ENCODE measurements at regions not wholly inside any gene's neighbourhood (a gene's known extent, or its start where the extent isn't known, plus 50 kb on each side); places are given as distances from the start of the nearest gene placed in this dataset.

- FAIRE-seq: no peak
Measured at GRCh38 chr5:136682986-136683385, 317.6 kb upstream of the TRPC7 start.

DNA sequence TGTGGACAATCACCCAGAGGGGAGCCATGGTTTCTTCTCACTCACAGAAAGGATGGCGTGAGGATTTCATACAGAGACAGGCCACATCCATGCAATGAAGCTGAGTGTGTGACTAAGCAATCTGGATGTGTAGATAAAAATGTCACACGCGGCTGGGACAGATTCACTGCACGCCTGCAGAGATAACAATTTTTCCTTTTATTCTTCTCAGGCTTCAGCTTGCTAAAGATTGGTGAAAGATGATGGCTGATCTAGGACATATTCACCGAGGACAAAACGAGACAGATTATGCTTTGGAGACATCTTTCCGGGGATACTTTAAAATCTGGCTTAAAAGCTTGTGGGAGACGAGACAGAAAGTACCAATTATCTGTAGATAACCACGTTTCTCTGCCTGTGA is 313.9 kb upstream of the TRPC7 start:
- FAIRE-seq: no peak

GRCh38 chr5:136677217-136677616 is 311.9 kb upstream of the TRPC7 start:
- FAIRE-seq: no peak

DNA sequence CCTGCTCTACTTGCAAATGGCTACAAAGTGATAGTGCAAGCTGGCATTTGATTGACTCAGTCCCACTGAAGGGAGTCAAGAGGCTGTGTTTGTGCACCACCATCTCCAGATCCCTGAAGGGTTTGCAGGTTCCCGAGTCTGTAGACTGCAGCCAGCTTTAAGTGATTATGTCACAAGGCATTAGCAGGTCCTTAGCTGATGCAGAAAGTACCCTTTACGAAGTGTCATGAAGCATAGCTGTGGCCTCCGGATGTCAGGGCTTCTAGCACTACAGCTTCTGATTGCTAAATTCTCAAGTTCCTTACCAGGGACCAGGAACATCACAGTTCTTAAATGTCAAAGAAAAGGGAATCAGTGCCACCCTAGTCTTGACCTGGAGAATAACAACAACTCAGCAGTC is 311.3 kb upstream of the TRPC7 start:
- no peak for FAIRE-seq

DNA sequence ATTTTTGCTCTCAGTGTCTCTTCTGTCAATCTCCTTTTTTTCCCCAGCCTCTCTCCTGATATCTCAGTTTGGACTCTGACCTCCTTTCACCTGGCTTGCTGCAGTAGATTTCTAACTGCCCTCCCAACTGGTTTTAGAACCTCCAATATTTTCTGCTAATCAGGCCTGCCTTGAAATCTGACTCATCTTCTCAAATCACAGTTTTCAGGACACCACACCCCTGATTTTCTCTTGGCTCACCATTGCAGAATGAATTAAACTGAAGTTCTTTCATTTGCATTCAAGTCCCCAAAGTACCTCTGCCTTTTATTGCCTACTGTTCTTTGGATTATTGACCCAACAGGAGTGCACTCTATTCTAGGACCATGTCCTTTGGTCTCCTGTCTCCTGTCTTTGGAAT is 310.4 kb upstream of the TRPC7 start:
- no peak for FAIRE-seq

GRCh38 chr5:136674178-136674577 is 308.8 kb upstream of the TRPC7 start:
- FAIRE-seq: no peak

DNA sequence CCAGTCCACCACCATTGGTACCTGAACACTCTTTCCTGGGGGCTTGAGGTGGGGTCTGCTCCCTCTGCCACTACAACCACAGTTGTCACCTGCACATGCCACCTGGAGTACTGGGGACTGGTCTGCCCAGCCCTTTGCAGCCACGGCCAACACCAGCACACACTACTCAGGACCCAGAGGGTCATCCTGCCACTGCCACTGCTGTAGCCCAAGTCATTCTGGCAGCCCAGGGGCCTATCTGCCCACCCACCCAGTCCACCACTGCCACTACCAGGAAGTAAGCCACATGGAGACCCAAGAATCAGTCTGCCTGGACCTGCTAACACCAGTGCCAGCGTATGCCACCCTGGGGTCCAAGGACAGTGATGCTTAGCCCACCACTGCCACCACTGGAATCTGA is 302.4 kb upstream of the TRPC7 start:
- FAIRE-seq: no peak

- no peak for FAIRE-seq
Measured at GRCh38 chr5:136666970-136667620, 301.8 kb upstream of the TRPC7 start.

GRCh38 chr5:136665331-136665730 is 300.0 kb upstream of the TRPC7 start:
- FAIRE-seq: no peak

- FAIRE-seq: no peak
Measured at GRCh38 chr5:136661026-136661425, 295.7 kb upstream of the TRPC7 start.

- no peak for FAIRE-seq
Measured at GRCh38 chr5:136656811-136657210, 291.5 kb upstream of the TRPC7 start.

DNA sequence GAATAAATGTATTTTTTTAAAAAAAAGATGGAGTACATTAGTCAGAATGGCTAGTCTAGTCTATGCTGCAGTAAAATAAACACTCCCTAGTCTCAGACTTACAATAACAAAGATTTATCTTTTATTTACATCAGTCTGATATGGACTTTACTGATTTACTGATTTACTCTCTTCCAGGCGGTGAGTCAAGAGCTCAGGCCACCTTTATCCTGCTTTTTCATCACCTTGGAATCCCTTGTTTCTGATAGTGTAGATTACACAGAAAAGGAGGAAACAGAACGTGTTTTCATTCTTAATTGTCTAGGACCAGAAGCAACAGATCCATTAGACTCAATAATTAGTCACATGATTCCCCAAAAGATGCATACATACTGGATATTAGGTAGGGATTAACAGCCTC is 290.1 kb upstream of the TRPC7 start:
- no peak for FAIRE-seq

DNA sequence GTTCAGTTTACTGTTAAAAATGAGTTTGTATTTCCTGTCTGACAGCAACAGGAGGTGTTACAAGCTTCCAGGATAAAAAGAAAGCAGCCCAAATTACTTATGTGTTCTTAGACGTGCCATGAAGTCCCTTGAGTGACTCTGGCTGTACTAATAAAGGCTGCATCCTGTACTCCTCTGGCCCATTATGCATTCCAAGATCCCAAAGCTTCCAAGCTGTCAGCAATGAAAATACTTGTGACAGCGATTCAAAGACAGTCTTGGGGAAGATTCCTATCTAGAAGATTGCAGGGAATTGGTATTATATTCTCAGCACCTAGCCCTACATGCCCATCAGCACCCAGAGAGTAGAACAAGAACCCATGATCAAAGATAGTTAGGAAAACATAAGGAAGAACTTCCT is 281.6 kb upstream of the TRPC7 start:
- FAIRE-seq: no peak

DNA sequence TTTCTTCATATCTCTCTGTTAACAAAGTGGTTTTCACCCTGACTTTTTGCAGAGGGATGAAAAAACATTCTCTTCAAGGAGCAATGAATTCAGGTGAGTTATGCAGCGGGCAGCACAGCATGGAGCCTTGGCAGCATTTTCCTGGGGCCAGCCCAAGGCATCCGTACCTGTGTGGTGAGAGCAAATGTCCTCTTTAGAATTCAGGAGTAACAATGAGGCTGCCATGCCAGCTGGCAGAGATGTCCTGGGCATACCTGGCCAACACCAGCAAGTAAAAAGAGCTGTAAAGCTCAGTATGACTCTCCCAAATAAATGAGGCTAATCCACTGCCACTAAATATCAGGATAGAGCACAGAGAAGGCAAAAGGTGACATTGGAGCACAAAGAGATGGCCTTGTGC is 277.6 kb upstream of the TRPC7 start:
- no peak for FAIRE-seq

GRCh38 chr5:136639616-136640015 is 274.3 kb upstream of the TRPC7 start:
- no peak for FAIRE-seq

DNA sequence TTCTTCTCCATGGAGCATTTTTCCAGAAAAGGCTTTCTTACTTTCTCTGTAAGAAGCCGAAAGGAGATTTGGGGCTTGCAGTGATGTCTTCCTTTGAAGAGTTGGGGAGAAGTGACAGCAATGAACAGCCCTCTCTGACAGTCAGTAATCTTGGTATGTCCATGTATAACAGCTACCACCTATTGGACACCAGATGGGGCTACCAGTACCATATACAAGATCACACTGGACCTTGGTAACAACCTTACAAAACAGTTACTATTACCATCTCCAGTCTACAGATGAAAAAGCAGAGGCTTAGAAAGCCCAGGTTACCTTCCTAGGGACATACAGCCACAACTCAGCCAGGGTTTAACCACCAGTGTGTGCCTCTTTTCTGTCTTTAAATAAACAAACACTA is 272.7 kb upstream of the TRPC7 start:
- no peak for FAIRE-seq

- no peak for FAIRE-seq
Measured at GRCh38 chr5:136636001-136636400, 270.7 kb upstream of the TRPC7 start.

DNA sequence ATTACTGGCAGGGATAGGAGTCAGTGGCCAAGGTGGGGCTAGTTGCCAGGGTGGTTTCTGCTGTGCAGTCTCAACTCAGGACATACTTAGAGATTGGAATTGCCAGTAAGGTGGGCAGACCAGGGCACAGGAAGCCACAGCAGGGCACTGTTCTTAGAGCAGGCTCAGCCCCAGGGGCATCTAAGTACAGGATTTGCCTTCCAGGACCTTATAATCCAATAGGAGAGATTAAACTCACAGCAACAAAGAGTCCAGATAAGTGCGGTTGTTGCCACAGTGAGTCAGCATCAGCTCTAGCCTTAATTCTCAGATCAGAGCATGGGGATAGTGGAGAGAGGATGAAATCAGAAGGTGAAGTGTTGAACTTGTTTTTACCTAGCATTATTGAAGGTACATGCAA is 265.8 kb upstream of the TRPC7 start:
- no peak for FAIRE-seq

DNA sequence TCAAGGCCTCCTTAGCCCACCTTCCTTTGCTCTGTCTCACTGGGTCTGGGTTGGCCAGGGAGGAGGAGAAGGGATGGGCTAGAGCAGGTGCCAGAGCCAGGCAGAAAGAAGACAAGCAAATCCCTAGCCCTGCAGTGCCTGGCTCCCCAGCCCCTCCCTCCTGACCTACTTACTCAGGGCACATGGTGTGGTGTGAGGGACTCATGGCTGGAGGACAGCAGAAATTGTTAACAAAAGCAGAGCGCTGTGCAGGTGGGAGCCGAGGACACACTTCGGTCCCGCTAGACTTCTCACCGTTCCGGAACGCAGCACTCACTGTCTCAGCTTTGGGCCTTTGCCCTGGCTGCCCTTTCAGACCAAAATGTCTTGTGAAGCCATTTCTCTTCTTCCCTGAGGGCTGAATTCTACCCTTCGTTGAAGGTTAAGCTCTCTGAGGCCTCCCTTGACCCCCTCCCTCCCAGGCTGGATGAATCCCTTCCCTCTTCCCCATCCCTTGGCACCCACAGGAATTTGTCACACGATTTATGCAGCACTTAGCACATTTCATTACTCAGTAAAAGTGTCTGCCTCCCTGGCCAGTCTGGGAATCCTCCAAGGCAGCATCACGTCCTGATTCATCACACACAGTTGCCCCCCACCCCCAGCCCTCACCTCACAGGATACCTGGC is 263.9 kb upstream of the TRPC7 start:
- no peak for FAIRE-seq

DNA sequence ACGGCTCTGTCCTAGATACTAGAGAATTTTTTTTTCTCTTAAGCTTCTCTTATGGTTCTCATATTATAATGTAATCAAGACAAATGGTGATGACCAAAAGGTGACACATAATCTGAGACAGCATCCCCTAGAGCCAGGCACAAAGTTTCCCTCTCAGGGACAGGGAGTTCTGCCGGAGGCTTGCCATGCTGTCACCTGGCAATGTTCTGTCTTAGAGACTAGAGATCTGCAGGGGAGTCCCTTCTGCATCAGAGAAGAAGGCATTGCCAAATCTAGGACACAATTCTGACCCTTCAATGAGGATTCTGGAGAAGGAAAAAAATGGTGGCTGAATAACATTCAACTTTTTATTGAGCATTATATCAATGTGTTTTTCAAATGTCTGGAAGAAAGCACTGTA is 261.2 kb upstream of the TRPC7 start:
- no peak for FAIRE-seq

DNA sequence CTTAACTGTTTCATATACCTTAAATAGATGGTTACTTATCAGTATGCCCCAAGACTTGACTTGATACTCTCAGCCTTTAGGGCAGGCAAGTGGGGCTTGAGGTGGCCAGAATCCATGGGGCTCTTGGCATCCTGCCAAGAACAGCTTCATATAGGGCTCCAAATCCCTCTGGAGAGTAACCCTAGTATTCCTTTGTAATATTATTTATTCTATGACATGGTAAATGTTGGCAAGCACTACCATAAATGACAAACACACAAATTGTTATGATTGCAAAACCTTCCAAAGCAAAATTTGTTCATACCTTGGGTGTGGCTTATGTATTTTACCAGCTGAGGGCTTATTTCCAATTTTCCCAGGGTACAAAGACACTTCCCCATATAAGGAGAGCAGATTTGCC is 257.4 kb upstream of the TRPC7 start:
- FAIRE-seq: no peak

DNA sequence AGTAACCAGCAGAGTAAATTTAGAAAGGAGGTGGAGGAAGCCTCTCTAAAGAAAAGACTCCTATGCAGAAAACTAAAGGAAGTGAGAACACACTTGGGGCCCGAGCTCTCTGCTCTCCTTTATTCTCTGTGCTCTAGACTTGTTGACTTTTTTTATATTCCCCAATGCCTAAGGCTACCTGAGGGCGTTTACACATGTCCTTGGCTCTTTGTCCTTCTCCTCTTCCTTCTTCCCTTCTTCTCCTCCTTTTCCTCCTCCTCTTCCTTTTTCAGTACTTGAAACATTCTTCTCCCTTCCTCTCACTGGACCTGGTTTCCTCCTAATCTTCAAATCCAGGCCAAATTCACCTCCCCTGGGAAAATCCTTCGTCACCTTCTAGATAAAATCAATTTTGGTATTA is 256.4 kb upstream of the TRPC7 start:
- no peak for FAIRE-seq

GRCh38 chr5:136620621-136621020 is 255.3 kb upstream of the TRPC7 start:
- no peak for FAIRE-seq

- no peak for FAIRE-seq
Measured at GRCh38 chr5:136620016-136620419, 254.7 kb upstream of the TRPC7 start.

GRCh38 chr5:136619556-136619955 is 254.2 kb upstream of the TRPC7 start:
- FAIRE-seq: no peak

All from endometrium (tissue), 2 donors.